MM.1S (cell line): ENCODE measurements at regions not wholly inside any gene's neighbourhood (a gene's known extent, or its start where the extent isn't known, plus 50 kb on each side); places are given as distances from the start of the nearest gene placed in this dataset.

ENCODE experiments used
- DNase-seq: peaks from one replicate; pipeline ENCODE4 v3.0.0-alpha.2; 2015
- H2AFZ ChIP-seq: fragments of 300-600 bp; sonication (generic); 2 replicates; pipeline ENCODE4 v1.6.0; 2016; ENCODE audit warnings: antibody characterized with exemption, low read length
- H3F3A ChIP-seq: fragments of 300-600 bp; sonication (generic); 2 replicates; pipeline ENCODE4 v1.6.1; 2016; ENCODE audit warnings: mild to moderate bottlenecking, antibody characterized with exemption, low read length, moderate library complexity, mixed read lengths; ENCODE audit not compliant: insufficient read depth
- H3K27ac ChIP-seq: fragments of 300-600 bp; sonication (generic); 2 replicates; pipeline ENCODE4 v1.5.1; 2016; ENCODE audit warnings: mild to moderate bottlenecking, low read length
- H3K27me3 ChIP-seq: fragments of 300-600 bp; sonication (generic); replicated peaks from 2 replicates; pipeline ENCODE4 v1.6.0; 2016; ENCODE audit warnings: low read length; ENCODE audit not compliant: insufficient read depth
- H3K36me3 ChIP-seq: fragments of 300-600 bp; sonication (generic); replicated peaks from 2 replicates; pipeline ENCODE4 v1.6.1; 2016; ENCODE audit warnings: mild to moderate bottlenecking, low read length, mixed read lengths; ENCODE audit not compliant: insufficient read depth
- H3K4me1 ChIP-seq: fragments of 300-600 bp; sonication (generic); 2 replicates; pipeline ENCODE4 v1.6.1; 2016; ENCODE audit warnings: low read length, mixed read lengths
- H3K4me2 ChIP-seq: fragments of 300-600 bp; sonication (generic); 2 replicates; pipeline ENCODE4 v1.6.0; 2016; ENCODE audit warnings: low read depth, low read length
- H3K4me3 ChIP-seq: fragments of 300-600 bp; sonication (generic); 2 replicates; pipeline ENCODE4 v1.5.1; 2016; ENCODE audit warnings: low read length, mixed read lengths
- H3K79me2 ChIP-seq: fragments of 300-600 bp; sonication (generic); 2 replicates; pipeline ENCODE4 v1.6.1; 2016; ENCODE audit warnings: mixed run types, low read length, mixed read lengths
- H3K9ac ChIP-seq: fragments of 300-600 bp; sonication (generic); 2 replicates; pipeline ENCODE4 v1.6.1; 2016; ENCODE audit warnings: low read length, mixed read lengths
- H3K9me2 ChIP-seq: fragments of 300-600 bp; sonication (generic); replicated peaks from 2 replicates; pipeline ENCODE4 v1.6.1; 2016; ENCODE audit warnings: mild to moderate bottlenecking, low read length, mixed read lengths; ENCODE audit not compliant: insufficient read depth
- H3K9me3 ChIP-seq: fragments of 300-600 bp; sonication (generic); replicated peaks from 2 replicates; pipeline ENCODE4 v1.6.1; 2016; ENCODE audit warnings: mild to moderate bottlenecking, low read length, mixed read lengths; ENCODE audit not compliant: insufficient read depth
- H4K20me1 ChIP-seq: fragments of 300-600 bp; sonication (generic); 2 replicates; pipeline ENCODE4 v1.6.1; 2016; ENCODE audit warnings: mild to moderate bottlenecking, low read length, moderate library complexity, mixed read lengths; ENCODE audit not compliant: insufficient read depth
- CTCF ChIP-seq: fragments of 300-600 bp; sonication (generic); IDR thresholded peaks from 2 replicates; pipeline ENCODE4 v1.5.1; 2016; ENCODE audit warnings: antibody characterized with exemption, low read length, mixed read lengths
- EZH2 ChIP-seq: fragments of 300-600 bp; sonication (generic); optimal IDR thresholded peaks from 2 replicates; pipeline ENCODE3; 2017; ENCODE audit warnings: low read depth, mild to moderate bottlenecking, antibody characterized with exemption, low read length, mixed read lengths
- EZH2phosphoT487 ChIP-seq: fragments of 300-600 bp; sonication (generic); IDR thresholded peaks from 2 replicates; pipeline ENCODE4 v1.6.1; 2018; ENCODE audit warnings: antibody characterized with exemption, low read length

- Histone ChIP-seq H3K9me3 (no peaks in the 10 kb centered on the region), H3K27ac (no peak overlapping the region), H3K27me3 (no peaks in the 10 kb centered on the region), H3F3A (no peaks in the 10 kb centered on the region), H3K36me3 (no peaks in the 10 kb centered on the region), H3K4me3 (no peak overlapping the region), H4K20me1 (no peaks in the 10 kb centered on the region), H3K9me2 (no peaks in the 10 kb centered on the region), H3K79me2 (no peaks in the 10 kb centered on the region), H3K9ac (no peak overlapping the region), H3K4me1 (no peaks in the 10 kb centered on the region), H3K4me2 (no peak overlapping the region), H2AFZ (no peak overlapping the region)
- TF ChIP-seq CTCF, result no peak
- no peak for TF ChIP-seq EZH2
- TF ChIP-seq EZH2phosphoT487, result no peak
- no peak for DNase-seq
These were observed 114.5 kb upstream of the RBPJ start for GRCh38 chr4:26206339-26206738.

GRCh38 chr4:26206999-26207398 is 113.8 kb upstream of the RBPJ start:
- no peaks in the 10 kb centered on the region for H3F3A ChIP-seq
- no peak overlapping the region for H3K27ac ChIP-seq
- no peak overlapping the region for H3K4me3 ChIP-seq
- H3K4me1 ChIP-seq, result no peaks in the 10 kb centered on the region
- no peaks in the 10 kb centered on the region for H3K27me3 ChIP-seq
- H3K9ac ChIP-seq, result no peak overlapping the region
- H3K79me2 ChIP-seq, result no peaks in the 10 kb centered on the region
- H3K9me2 ChIP-seq, result no peaks in the 10 kb centered on the region
- no peak for DNase-seq
- H4K20me1 ChIP-seq, result no peaks in the 10 kb centered on the region
- no peak overlapping the region for H3K4me2 ChIP-seq
- H3K9me3 ChIP-seq, result no peaks in the 10 kb centered on the region
- no peak overlapping the region for H2AFZ ChIP-seq
- H3K36me3 ChIP-seq, result no peaks in the 10 kb centered on the region
- TF ChIP-seq CTCF (no peak), EZH2phosphoT487 (no peak), EZH2 (no peak)

- H3K4me3 ChIP-seq, result no peak overlapping the region
- no peak for DNase-seq
- no peaks in the 10 kb centered on the region for H3K27me3 ChIP-seq
- no peak overlapping the region for H3K4me2 ChIP-seq
- H3F3A ChIP-seq, result no peaks in the 10 kb centered on the region
- no peak overlapping the region for H3K27ac ChIP-seq
- H3K9ac ChIP-seq, result no peak overlapping the region
- H3K79me2 ChIP-seq, result no peaks in the 10 kb centered on the region
- H3K36me3 ChIP-seq, result no peaks in the 10 kb centered on the region
- no peaks in the 10 kb centered on the region for H3K9me2 ChIP-seq
- no peaks in the 10 kb centered on the region for H4K20me1 ChIP-seq
- no peak overlapping the region for H2AFZ ChIP-seq
- no peaks in the 10 kb centered on the region for H3K4me1 ChIP-seq
- no peaks in the 10 kb centered on the region for H3K9me3 ChIP-seq
- TF ChIP-seq EZH2 (no peak), CTCF (no peak), EZH2phosphoT487 (no peak)
These were observed 113.2 kb upstream of the RBPJ start for GRCh38 chr4:26207631-26208030.
